Fibroblast of mammary gland (primary cell): ENCODE measurements at regions not wholly inside any gene's neighbourhood (a gene's known extent, or its start where the extent isn't known, plus 50 kb on each side); places are given as distances from the start of the nearest gene placed in this dataset.

Experiments
- DNase-seq: peaks from one replicate; pipeline ENCODE4 v3.0.0-alpha.2; 2010; ENCODE audit warnings: low read depth
- H3K4me3 ChIP-seq: 2 replicates; pipeline ENCODE4 v1.5.1; 2011; ENCODE audit warnings: low read depth, mild to moderate bottlenecking, low read length, moderate library complexity; ENCODE audit not compliant: control insufficient read depth
- CTCF ChIP-seq: conservative IDR thresholded peaks from 2 replicates; pipeline ENCODE4 v1.5.1; 2011; ENCODE audit warnings: low read depth, low read length, inconsistent platforms; ENCODE audit not compliant: control insufficient read depth, insufficient read depth

GRCh38 chr4:26039639-26040359, 125.8 kb downstream of the SMIM20 start:
- no peak for DNase-seq
- H3K4me3 ChIP-seq: no peak overlapping the region
- TF ChIP-seq CTCF: no peak

GRCh38 chr4:26044524-26044923, 130.5 kb downstream of the SMIM20 start:
- no peak for TF ChIP-seq CTCF
- H3K4me3 ChIP-seq: no peak overlapping the region
- DNase-seq: no peak

GRCh38 chr4:26044983-26045382, 131.0 kb downstream of the SMIM20 start:
- no peak for TF ChIP-seq CTCF
- DNase-seq: no peak

GRCh38 chr4:26047795-26048194, 133.8 kb downstream of the SMIM20 start:
- TF ChIP-seq CTCF: no peak
- DNase-seq: no peak
- H3K4me3 ChIP-seq: no peak overlapping the region

More at GRCh38 chr4:26044983-26045382, 131.0 kb downstream of the SMIM20 start:
- H3K4me3 ChIP-seq: no peak overlapping the region

- TF ChIP-seq CTCF: no peak
- H3K4me3 ChIP-seq: no peak overlapping the region
- peak; percentile 95 for DNase-seq
These were observed 134.4 kb downstream of the SMIM20 start for GRCh38 chr4:26048378-26048882.

- TF ChIP-seq CTCF: no peak
- peak; percentile 37 for DNase-seq
- H3K4me3 ChIP-seq: no peak overlapping the region
These were observed 134.9 kb downstream of the SMIM20 start for GRCh38 chr4:26048950-26049349.

- DNase-seq: no peak
- no peak for TF ChIP-seq CTCF
These were observed 135.4 kb downstream of the SMIM20 start for GRCh38 chr4:26049447-26049846.

More at GRCh38 chr4:26049447-26049846, 135.4 kb downstream of the SMIM20 start:
- H3K4me3 ChIP-seq: no peak overlapping the region
